Fibroblast of skin of left biceps (primary cell): ENCODE measurements at regions not wholly inside any gene's neighbourhood (a gene's known extent, or its start where the extent isn't known, plus 50 kb on each side); places are given as distances from the start of the nearest gene placed in this dataset.
"Not testable (repeated sequence)": the region's sequence is repeated elsewhere in the genome, so short reads cannot be mapped to it uniquely, and the experiment has no call there.

Experiments used
- DNase-seq, 2 experiments: peaks; one replicate each; pipeline ENCODE4 v3.0.0-alpha.2; 2013; ENCODE audit warnings: low read depth in 2 of 2

DNA sequence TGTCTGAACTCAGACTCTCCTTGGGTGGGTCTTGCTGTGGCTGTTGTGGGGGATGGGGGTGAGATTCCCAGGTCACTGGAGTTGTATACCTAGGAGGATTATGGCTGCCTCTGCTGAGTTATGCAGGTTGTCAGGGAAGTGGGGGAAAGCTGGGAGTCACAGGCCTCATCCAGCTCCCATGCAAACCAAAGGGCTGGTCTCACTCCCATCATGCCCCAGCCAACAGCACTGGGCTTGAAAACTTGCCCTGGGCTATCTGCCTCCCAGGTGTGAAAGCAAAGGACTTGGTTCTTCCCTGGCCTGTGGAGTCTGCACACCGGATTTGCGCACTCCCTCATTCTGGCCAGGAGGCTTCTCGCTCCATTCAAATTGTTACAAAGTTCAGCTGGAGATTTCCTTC is 97.3 kb upstream of the BNIP2 start:
- not testable (repeated sequence) for DNase-seq

DNA sequence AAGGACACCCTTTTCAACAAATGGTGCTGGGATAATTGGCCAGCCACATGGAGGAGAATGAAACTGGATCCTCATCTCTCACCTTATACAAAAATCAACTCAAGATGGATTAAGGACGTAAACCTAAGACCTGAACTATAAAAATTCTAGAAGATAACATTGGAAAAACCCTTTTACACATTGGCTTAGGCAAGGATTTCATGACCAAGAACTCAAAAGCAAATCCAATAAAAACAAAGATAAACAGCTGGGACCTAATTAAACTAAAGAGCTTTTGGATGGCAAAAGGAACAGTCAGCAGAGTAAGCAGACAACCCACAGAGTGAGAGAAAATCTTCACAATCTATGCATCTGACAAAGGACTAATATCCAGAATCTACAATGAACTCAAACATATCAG is 96.9 kb upstream of the BNIP2 start:
- not testable (repeated sequence) for DNase-seq

DNA sequence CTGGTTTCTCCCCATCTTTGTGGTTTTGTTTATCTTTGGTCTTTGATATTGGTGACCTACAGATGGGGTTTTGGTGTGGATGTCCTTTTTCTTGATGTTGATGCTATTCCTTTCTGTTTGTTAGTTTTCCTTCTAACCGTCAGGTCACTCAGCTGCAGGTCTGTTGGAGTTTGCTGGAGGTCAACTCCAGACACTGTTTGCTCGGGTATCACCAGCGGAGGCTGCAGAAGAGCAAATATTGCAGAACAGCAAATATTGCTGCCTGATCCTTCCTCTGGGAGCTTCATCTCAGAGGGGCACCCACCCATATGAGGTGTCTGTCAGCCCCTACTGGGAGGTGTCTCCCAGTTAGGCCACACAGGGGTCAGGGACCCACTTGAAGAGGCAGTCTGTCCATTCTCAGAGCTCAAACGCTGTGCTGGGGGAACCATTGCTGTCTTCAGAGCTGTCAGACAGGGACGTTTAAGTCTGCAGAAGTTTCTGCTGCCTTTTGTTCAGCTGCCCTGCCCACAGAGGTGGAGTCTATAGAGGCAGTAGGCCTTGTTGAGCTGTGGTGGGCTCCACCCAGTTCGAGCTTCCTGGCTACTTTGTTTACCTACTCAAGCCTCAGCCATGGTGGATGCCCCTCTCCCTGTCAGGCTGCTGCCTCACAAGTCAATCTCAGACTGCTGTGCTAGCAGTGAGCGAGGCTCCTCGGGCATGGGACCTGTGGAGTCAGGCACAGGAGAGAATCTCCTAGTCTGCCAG is 94.8 kb upstream of the BNIP2 start:
- not testable (repeated sequence) for DNase-seq

DNA sequence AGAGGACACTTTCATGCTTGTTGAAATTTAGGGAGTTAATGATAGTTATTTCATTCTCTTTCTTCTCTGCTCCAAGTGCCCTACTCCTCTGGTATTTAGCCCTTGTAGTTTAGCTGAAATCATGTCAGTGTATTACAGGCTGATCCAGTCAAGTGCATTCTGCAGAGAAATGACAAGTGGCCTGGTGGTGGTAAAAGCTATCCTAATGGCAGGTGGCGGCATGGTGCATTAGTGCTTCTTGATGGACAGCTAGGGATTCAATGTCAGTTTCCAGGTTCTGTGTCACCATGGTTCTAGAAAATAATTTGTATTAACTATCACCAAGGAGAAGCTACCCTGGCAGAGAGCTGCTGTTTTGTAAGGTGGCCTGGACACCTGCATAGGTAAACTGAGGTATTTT is 90.0 kb upstream of the BNIP2 start:
- no peak for DNase-seq

DNA sequence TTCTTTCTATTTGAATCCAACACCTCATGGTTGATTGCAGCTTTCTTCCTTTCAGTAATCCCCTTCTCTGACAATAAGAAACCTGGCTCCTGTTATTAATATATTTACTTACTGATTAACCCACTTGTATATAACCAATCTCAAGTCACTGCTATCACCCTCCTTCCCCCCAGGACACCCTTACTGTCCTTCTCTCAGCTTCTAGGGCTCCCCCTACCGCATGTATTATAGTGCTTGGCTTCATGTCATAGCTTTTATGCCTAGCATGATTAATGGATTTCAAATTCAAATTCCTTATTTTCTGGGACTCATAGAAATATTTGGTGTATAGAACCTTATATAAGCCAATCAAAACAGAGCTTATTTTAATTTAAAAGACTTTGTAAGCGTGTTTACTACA is 75.7 kb upstream of the BNIP2 start:
- DNase-seq, result no peak

DNA sequence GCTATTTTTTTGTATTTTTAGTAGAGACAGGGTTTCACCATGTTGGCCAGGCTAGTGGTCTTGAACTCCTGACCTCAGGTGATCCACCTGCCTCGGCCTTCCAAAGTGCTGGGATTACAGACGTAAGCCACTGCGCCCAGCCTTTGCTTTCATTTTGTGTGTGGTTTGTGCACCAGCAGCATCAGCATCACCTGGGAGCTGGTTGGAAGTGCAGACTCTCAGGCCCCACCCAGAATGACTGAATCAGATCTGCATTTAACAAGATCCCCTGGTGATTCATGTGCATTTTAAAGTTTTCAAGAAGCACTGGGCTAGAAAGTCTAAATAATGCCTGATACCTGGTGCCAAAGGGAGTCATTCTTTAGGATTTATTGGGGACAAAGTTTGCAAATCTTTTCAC is 73.4 kb upstream of the BNIP2 start:
- no peak for DNase-seq

DNA sequence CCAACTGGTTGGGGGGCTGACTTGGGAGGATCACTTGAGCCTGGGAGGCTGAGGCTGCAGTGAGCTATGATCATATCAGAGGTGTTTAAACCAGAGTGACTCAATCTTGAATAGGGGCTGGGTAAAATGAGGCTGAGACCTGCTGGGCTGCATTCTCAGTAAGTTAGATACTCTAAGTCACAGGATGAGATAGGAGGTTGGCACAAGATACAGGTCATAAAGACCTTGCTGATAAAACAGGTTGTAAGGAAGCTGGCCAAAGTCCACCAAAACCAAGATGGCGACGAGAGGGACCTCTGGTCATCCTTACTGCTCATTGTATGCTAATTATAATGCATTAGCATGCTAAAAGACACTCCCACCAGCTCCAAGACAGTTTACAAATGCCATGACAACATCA is 71.1 kb upstream of the BNIP2 start:
- not testable (repeated sequence) for DNase-seq

DNA sequence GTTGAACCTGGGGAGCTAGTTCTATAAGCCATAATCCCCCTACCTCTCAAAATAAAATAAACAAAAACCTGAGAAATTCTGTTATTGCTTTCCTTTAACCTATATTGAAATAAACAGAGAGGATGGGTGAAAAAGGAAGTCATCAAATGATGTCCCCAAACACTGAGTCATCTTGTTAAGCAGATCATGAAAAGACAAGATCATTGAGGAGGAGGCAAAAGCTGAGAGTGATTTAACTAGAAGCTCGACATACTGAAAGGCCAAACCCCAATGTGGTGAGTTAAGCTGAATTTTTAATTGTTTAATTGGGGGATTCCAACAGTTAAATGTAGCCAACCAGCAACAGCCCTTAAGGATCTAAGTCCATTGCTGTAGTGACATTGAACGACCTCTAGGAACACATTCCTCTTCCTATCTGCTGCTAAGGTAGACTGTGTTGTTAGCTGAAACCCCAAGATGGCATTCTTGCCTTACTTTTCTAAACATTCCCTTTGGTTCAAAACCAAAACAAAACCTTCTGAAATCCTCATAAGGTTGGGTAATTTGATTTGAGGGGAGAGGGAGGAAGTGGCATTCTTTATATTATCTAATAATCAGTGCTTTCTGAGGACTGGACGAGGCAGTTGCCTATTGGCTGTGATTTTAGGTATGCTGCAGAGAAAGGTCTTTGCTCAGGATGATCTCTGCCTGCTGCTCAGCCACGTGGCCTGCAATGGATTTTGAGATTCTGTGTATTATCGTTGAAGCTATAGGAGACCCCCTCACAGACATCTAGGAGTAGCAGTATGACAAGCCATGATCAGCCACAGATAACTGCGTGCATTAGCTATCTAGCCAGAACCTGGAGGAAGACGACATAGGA is 62.7 kb upstream of the BNIP2 start:
- no peak for DNase-seq

DNA sequence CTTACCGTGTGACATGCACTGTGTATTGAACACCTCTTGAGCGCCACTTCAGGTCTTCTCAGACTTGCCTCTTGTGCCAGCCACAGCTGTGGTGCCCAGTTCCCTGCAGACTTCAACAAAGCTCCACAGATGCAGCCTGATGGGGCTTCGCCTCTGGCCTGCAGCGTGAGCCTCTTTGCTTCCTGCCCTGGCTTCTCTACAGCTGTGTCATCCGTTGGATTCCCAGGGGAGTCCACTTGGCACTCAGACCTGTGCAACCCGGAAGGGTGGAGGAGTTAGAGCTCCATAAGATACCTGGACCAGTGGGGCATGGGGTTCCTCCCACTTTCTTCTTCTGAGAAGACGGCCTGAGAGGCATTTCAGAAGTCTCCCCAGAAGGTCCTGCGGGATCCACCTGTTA is 57.7 kb upstream of the BNIP2 start:
- DNase-seq, result no peak

DNA sequence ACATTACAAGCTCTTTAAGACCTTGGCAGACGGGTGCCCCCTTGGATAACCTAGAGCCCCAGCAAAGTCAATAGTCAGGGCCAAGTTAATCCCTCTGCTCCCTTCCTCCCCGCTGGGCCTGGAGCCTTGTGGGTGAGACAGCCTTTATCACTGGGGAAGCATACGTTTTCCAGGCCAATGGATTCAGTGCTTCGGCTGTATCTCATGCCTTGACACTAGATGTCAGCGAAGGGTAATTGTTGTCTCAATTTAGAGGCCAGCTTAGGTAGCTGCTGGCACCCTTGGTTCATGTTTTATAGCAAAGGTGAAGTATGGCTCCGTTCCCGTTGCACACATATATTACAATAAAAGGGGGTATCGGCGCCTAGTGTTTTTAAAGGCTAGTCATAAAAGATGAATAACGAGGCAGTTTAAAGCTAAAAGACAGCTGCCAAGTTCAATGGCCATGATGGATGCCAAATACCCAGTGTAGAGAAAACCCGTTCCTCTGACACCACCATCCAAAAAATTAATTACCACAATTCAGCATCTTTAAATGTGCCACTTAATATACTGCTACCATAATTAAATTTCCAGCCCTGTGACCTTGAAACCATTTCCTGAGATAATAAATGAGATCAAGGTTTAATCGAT is 52.3 kb upstream of the BNIP2 start:
- DNase-seq, result no peak

DNA sequence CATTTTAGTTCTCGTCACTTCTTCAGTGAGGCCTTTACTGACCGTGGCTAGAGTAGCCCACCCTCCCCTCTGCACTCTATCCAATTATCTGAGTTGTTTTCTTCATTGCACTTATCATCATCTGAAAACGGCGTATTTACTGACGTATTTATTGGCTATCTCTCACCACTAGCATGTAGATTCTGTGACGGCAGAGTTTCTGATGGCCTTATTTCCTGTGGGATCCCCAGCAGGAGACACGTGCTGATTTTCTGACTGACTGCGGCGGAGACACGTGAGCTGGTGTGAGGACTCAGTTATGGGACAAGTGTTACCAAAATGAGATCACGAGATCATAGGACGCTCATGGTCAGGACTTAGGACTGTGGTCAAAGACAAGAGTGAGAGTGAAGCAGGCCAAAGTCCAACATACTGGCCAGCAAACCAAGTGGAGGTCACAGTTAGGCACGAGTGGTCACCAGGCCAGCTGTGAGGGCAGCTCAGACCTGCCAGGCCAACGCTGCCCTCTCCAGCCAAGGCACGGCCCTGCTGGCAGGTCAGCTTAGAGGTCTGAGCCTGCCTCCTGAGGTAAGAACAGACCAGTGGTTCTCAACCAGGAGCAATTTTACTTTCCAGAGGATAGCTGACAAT is 50.6 kb upstream of the BNIP2 start:
- no peak for DNase-seq
